GM19468 (cell line): ENCODE measurements at regions not wholly inside any gene's neighbourhood (a gene's known extent, or its start where the extent isn't known, plus 50 kb on each side); places are given as distances from the start of the nearest gene placed in this dataset.

Experiments used
- ATAC-seq: cut with Tn5 transposase; IDR thresholded peaks from one replicate; pipeline ENCODE4 v1.9.1; 2021; ENCODE audit warnings: mild to moderate bottlenecking, moderate library complexity, moderate number of reproducible peaks; ENCODE audit not compliant: unreplicated experiment; ENCODE audit errors: extremely low read depth

GRCh38 chr10:78852466-78853240 is 216.1 kb upstream of the ZMIZ1 start:
- ATAC-seq = no peak

DNA sequence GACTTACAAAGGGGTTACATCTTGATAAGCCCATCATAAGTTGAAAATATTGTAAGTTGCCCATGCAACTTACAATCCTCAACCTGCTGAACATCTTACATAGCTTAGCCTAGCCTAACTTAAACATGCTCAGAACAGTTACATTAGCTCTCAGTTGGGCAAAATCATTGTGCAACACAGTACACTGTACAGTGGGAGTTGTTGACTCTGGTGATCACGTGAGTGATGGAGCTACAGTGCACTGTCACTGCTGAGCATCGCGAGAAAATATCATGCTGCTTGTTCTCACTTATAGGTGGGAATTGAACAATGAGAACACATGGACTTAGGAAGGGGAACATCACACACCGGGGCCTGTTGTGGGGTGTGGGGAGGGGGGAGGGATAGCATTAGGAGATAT is 214.9 kb upstream of the ZMIZ1 start:
- no peak for ATAC-seq

DNA sequence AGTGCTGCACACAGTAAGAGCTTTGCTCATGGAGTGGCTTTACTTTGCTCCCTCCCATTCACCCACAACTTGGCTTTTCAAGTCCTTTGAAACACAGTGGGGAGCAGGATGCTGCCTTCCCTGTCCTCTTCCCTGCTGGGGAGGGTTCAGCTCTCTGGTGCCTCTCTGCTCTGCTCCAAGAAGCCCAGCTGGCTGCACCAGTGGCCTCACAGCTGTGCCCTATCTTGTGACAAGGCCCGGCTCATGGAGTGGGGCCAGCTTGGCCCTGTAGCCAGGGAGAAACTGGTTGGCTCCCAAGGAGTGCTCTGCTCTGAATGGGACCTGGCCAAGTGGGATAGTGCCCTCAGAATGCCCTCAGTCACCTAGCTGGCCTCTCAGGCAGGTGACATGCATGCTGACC is 212.3 kb upstream of the ZMIZ1 start:
- no peak for ATAC-seq

- no peak for ATAC-seq
These were observed 211.6 kb upstream of the ZMIZ1 start for GRCh38 chr10:78857193-78857592.

- no peak for ATAC-seq
These were observed 209.5 kb upstream of the ZMIZ1 start for GRCh38 chr10:78859266-78859665.

- ATAC-seq = no peak
These were observed 209.0 kb upstream of the ZMIZ1 start for GRCh38 chr10:78859769-78860168.

DNA sequence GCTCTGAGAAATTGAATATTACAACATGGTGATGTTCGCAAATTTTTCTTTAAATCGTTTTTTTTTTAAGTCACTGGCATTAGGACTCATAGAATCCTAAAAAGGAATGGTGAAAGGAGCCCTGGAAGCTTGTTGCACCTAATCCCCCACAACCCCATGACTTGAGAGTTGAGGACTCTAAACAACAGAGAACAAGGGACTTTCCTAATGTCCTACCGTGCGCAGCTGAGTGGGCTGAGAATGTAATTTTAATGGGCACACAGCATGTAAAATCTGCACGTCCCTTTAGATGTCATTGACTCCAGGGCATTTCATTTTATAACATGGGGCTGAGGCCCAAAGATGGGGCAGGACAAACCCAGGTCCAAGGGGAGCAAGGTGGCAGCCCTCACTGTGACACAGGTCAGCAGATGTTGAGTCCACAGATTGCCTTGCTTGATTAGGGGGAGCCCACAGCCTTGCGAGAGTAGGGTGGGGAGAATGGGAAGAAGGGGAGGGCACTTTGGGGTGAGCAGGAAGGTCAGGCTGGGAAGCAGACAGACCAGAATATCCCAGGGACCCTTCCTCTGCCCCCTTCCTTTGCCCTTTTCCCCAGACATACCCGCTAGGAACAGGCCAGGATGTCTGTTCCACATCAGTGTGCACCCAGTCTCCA is 208.4 kb upstream of the ZMIZ1 start:
- no peak for ATAC-seq

- ATAC-seq = no peak
These were observed 207.0 kb upstream of the ZMIZ1 start for GRCh38 chr10:78861529-78862327.

GRCh38 chr10:78862328-78862640 is 206.5 kb upstream of the ZMIZ1 start:
- no peak for ATAC-seq

- ATAC-seq = no peak
These were observed 205.4 kb upstream of the ZMIZ1 start for GRCh38 chr10:78863140-78863905.

DNA sequence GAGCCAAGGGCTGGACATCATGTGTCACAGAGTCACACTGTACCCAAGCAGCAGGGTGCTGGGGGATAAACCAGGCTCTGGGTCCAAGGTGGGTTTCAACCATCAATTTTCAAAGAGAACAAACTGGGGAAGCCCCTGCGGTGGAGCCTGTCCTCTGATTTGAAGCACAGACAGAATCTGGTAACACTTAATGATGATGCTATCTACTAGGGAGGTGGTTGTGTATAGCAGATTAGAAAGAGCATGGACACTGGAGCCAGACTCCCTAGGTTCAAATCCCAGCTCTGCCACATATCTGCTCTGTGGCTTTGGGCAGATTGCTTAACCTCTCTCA is 204.9 kb upstream of the ZMIZ1 start:
- ATAC-seq = no peak

GRCh38 chr10:78864761-78865537 is 203.8 kb upstream of the ZMIZ1 start:
- ATAC-seq = no peak

DNA sequence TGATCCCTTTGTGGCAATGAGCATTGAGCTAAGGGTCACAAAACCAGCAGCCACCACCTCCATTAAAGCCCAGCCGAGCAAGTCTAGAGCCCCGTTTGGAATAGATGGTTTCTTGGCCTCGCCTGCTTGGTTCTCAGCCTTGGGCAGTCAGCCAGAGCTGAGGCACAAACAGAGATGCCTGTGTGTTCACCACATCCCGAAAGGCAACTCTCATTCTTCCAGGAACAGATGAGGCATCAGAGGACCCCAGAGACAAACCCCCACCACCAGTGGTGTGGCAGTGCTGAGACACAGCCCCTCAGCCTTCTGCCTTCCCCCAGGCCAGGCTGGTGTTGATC is 203.3 kb upstream of the ZMIZ1 start:
- no peak for ATAC-seq

DNA sequence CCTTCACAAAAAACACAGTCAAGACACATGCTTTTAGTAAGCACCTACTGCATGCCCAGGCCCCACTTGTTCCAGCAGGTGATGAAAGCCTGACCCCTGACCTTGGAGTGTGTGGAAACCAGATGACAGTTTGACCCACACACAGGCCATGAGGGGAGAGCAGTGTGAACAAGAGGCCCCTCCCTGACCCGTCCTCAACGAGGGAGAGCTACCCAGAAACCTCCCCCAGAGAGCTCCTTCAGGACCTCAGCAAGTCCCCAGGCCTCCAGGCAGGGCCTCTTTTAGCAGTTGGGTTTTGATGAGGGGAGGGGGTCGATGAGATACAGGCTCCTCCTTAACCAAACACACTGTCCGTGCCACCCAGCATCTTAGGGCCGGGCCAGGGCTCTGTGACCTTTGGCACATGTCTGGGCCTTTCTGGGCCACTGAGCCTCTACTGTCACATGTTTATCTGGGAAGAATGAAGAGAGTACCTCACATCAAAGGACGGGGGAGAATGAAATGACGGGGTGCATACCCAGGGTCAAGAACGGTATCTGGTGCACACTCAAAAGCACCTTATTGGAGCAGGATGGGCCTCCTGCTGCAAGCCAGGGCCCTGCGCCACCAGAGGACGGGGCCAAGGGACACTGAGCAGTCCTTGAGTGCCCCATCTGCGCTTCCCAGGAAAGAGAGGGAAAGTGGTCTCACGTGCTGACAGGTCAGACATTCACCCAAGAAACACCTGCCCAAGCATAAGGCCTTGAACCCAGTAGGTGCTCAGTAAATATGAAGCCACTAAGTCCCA is 202.6 kb upstream of the ZMIZ1 start:
- no peak for ATAC-seq

DNA sequence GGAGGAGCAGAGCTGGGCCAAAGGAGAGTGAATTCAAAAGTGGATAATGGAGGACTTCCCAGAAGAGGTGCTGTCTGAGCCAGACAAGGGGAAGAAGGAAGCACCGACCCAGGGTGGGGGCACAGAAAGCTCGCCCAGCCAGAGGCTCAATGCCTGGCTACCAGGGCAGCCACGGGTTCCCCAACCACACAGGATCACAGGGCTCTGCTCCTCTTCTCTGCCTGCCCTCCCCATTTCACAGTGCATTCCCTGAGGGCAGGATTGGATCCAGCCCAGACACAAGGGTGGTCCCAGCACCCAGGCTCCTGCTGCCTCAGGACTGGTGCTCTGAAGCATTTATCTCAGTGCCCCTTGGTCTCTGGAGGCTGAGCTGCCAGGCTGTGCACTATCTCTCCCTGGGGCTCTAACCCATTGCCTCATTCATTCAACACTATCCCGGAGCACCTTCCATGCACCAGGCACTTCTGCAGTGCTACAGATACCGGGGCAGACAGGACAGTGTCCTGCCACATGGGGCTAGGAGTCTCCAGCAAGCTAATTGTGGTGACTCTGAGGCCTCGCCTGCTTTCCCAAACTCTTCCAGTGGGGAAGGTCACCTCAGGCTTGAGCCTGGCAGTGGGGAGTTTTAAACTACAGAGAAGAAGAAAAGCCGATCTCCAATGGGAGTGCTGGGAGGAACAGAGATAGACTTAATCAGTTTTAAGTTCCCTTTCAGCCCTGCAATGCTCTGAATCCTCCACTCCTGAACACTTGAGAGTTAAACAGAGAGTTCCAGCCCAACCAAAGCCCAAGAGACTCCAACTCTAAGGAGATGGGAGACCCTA is 201.8 kb upstream of the ZMIZ1 start:
- no peak for ATAC-seq

DNA sequence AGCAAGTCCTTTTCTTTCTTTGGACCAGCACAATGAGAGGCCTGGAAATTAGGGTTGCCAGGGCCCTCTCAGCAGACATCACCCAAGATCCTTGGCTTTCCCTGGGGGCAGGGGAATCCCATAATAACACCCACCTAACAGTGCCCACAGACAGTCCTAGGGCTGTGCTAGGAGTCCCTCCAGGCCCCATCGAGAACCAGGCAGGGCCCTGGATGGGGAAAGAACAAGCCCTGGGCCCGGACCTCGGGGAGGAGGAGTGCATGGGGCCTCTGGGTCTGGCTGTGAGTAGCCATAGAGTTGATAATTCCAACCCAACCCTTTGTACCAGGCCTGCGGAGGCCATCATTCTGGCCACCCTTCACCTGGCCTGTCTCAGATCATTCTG is 201.2 kb upstream of the ZMIZ1 start:
- ATAC-seq = no peak

DNA sequence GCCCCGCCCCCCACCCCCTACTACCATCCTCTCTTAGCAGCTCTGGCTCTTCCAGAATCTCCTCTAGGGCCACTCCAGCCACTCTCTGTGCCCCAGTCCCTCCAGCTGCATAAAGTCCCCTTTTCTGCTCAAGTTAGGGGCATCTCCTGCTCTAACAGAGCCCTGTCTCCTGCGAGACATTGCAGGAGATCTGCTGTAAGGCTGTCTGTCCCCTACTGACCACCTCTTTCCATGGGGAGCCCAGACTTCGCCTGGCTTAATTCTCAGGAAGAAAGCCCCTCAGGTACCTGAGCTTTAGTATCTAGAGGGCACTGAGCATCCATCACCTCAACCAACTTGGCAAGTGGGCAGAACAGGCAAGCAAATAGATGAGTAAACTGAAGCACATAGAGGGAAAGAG is 200.7 kb upstream of the ZMIZ1 start:
- no peak for ATAC-seq

DNA sequence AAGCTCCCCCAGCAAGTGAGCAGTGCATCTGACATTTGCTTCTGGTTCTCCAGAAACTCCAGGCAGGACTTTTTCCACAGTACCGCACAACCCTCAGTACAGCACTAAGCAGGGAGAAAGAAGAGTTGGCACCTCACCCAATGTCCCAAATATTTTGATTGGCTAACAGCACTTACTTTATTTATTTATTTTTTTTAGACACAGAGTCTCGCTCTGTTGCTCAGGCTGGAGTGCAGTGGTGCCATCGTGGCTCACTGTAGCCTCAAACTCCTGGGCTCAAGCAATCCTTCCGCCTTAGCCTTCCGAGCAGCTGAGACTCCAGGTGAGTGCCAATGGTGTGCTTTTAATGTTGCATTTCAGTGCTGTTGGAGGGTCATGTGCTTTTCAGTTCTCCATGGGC is 200.3 kb upstream of the ZMIZ1 start:
- no peak for ATAC-seq

DNA sequence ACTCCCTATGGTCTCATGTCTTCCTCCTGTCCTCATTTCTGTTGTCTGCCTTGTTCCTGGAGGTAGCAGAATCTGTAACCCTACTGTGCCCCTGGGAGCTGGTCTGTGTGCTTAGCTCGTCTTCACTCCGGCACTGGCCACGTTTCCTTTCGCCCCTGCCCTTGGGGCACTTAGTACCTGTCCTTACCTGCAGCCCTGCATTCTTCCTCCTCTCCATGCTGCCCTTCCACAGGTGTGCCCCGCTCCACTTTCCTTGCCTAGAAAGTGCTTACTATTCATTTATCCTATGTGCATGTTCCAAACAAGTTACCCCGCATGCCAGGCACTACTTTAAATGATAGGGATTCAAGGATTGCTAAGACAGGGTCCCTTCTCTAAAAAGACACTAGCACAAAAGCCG is 199.9 kb upstream of the ZMIZ1 start:
- no peak for ATAC-seq
